Stimulated activated CD8-positive, alpha-beta memory T cell treated with anti-CD3 and anti-CD28 coated beads, Interleukin-2, amount 100 ng/mL, for 1 hour (primary cell): ENCODE measurements at regions not wholly inside any gene's neighbourhood (a gene's known extent, or its start where the extent isn't known, plus 50 kb on each side); places are given as distances from the start of the nearest gene placed in this dataset.

Experiments used
- DNase-seq, 2 donors: peaks; one replicate each; pipeline ENCODE4 v3.0.0-alpha.2; 2020; ENCODE audit warnings: low read depth in 2 of 2

- no peak for DNase-seq
These were observed 120.2 kb upstream of the GPRIN3 start for GRCh38 chr4:89427782-89428181.

GRCh38 chr4:89425023-89425422 lies 117.4 kb upstream of the GPRIN3 start:
- no peak for DNase-seq

- no peak for DNase-seq
These were observed 114.9 kb upstream of the GPRIN3 start for GRCh38 chr4:89422441-89422990.

GRCh38 chr4:89420507-89420906 lies 112.9 kb upstream of the GPRIN3 start:
- DNase-seq, result no peak

- DNase-seq, result no peak
These were observed 111.6 kb upstream of the GPRIN3 start for GRCh38 chr4:89419111-89419695.

GRCh38 chr4:89416960-89417359 lies 109.4 kb upstream of the GPRIN3 start:
- no peak for DNase-seq

GRCh38 chr4:89413518-89413917 lies 105.9 kb upstream of the GPRIN3 start:
- no peak for DNase-seq

- DNase-seq, result no peak
These were observed 104.1 kb upstream of the GPRIN3 start for GRCh38 chr4:89411539-89412309.

GRCh38 chr4:89410687-89411086 lies 103.1 kb upstream of the GPRIN3 start:
- no peak for DNase-seq

GRCh38 chr4:89404530-89404929 lies 96.9 kb upstream of the GPRIN3 start:
- DNase-seq, result no peak

- no peak for DNase-seq
These were observed 96.2 kb upstream of the GPRIN3 start for GRCh38 chr4:89403826-89404225.

GRCh38 chr4:89400287-89401035 lies 92.9 kb upstream of the GPRIN3 start:
- no peak for DNase-seq

GRCh38 chr4:89398644-89399043 lies 91.0 kb upstream of the GPRIN3 start:
- DNase-seq, result no peak

GRCh38 chr4:89398146-89398545 lies 90.5 kb upstream of the GPRIN3 start:
- no peak for DNase-seq

- DNase-seq, result no peak
These were observed 89.8 kb upstream of the GPRIN3 start for GRCh38 chr4:89397441-89397840.

- no peak for DNase-seq
These were observed 74.8 kb upstream of the GPRIN3 start for GRCh38 chr4:89382439-89382838.

GRCh38 chr4:89380980-89381379 lies 73.4 kb upstream of the GPRIN3 start:
- DNase-seq, result no peak

- DNase-seq, result no peak
These were observed 72.0 kb upstream of the GPRIN3 start for GRCh38 chr4:89379511-89380044.

- DNase-seq, result no peak
These were observed 65.8 kb upstream of the GPRIN3 start for GRCh38 chr4:89373394-89373793.

GRCh38 chr4:89371614-89372013 lies 64.0 kb upstream of the GPRIN3 start:
- no peak for DNase-seq

- DNase-seq, result no peak
These were observed 62.0 kb upstream of the GPRIN3 start for GRCh38 chr4:89369581-89369980.

- DNase-seq, result no peak
These were observed 61.3 kb upstream of the GPRIN3 start for GRCh38 chr4:89368861-89369260.
